Endothelial cell (in vitro differentiated cells): ENCODE measurements at regions not wholly inside any gene's neighbourhood (a gene's known extent, or its start where the extent isn't known, plus 50 kb on each side); places are given as distances from the start of the nearest gene placed in this dataset.

ENCODE experiments used
- DNase-seq: peaks from one replicate; pipeline ENCODE4 v3.0.0; 2021; ENCODE audit warnings: low spot score
- H3K27ac Mint-ChIP-seq: one replicate; pipeline ENCODE4 v1.8.0; 2021; ENCODE audit warnings: mixed read lengths, inconsistent platforms; ENCODE audit not compliant: unreplicated experiment
- H3K27me3 Mint-ChIP-seq: one replicate; pipeline ENCODE4 v1.8.0; 2021; ENCODE audit warnings: mild to moderate bottlenecking, moderate library complexity, mixed read lengths, inconsistent platforms; ENCODE audit not compliant: unreplicated experiment
- H3K36me3 Mint-ChIP-seq: one replicate; pipeline ENCODE4 v1.8.0; 2021; ENCODE audit warnings: mild to moderate bottlenecking, low read depth, mixed read lengths, inconsistent platforms; ENCODE audit not compliant: unreplicated experiment
- H3K4me1 Mint-ChIP-seq: one replicate; pipeline ENCODE4 v1.8.0; 2021; ENCODE audit warnings: mild to moderate bottlenecking, mixed read lengths, inconsistent platforms; ENCODE audit not compliant: unreplicated experiment
- H3K4me3 Mint-ChIP-seq: one replicate; pipeline ENCODE4 v1.8.0; 2021; ENCODE audit warnings: mild to moderate bottlenecking, mixed read lengths, inconsistent platforms; ENCODE audit not compliant: unreplicated experiment
- H3K9me3 Mint-ChIP-seq: one replicate; pipeline ENCODE4 v1.8.0; 2021; ENCODE audit warnings: mixed read lengths, inconsistent platforms; ENCODE audit not compliant: unreplicated experiment
- CTCF ChIP-seq: fragments of 200-600 bp; sonication (generic); IDR thresholded peaks from one replicate; pipeline ENCODE4 v1.5.0; 2021; ENCODE audit warnings: antibody characterized with exemption; ENCODE audit not compliant: unreplicated experiment

DNA sequence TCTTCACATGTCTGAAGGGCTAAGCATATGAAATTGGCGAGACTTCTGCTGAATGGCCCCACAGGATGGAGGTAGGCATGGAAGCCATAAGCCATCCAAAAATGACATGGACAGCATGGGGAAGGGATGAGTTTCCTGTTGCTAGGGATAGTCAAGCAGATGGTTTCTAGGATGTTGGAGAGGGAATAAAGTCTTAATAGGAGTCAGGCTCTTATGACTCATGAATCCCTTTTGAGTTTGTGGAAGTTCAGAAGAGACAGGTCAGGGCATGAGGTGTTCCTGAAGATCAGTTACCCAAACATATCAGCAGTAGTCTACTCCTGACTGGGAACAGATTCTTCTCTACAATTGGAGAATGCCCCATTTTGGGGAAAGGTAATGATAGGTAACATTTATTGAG lies 243.9 kb downstream of the REEP3 start:
- peaks cover 24% of the 10 kb centered on the region for H3K4me1 Mint-ChIP-seq
- no peak overlapping the region for H3K4me3 Mint-ChIP-seq
- no peaks in the 10 kb centered on the region for H3K27me3 Mint-ChIP-seq
- H3K36me3 Mint-ChIP-seq = no peaks in the 10 kb centered on the region
- TF ChIP-seq CTCF = no peak
- H3K27ac Mint-ChIP-seq = no peak overlapping the region
- no peak for DNase-seq
- no peaks in the 10 kb centered on the region for H3K9me3 Mint-ChIP-seq

- Mint-ChIP-seq H3K27ac (peak overlapping the region; percentile 78), H3K9me3 (no peaks in the 10 kb centered on the region), H3K36me3 (no peaks in the 10 kb centered on the region), H3K4me1 (peaks cover 31% of the 10 kb centered on the region), H3K27me3 (no peaks in the 10 kb centered on the region), H3K4me3 (no peak overlapping the region)
- no peak for DNase-seq
- TF ChIP-seq CTCF = no peak
Observed at GRCh38 chr10:63766745-63767137, 245.5 kb downstream of the REEP3 start.

- TF ChIP-seq CTCF = peak; percentile 52
- Mint-ChIP-seq H3K36me3 (no peaks in the 10 kb centered on the region), H3K27me3 (no peaks in the 10 kb centered on the region), H3K27ac (peak overlapping the region; percentile 78), H3K9me3 (no peaks in the 10 kb centered on the region), H3K4me1 (peaks cover 31% of the 10 kb centered on the region), H3K4me3 (no peak overlapping the region)
- no peak for DNase-seq
Observed at GRCh38 chr10:63767138-63767801, 246.1 kb downstream of the REEP3 start.

GRCh38 chr10:63769367-63769766 lies 248.2 kb downstream of the REEP3 start:
- no peaks in the 10 kb centered on the region for H3K27me3 Mint-ChIP-seq
- H3K4me1 Mint-ChIP-seq = peaks cover 31% of the 10 kb centered on the region
- no peak for TF ChIP-seq CTCF
- no peak overlapping the region for H3K4me3 Mint-ChIP-seq
- no peaks in the 10 kb centered on the region for H3K36me3 Mint-ChIP-seq
- no peak overlapping the region for H3K27ac Mint-ChIP-seq
- no peaks in the 10 kb centered on the region for H3K9me3 Mint-ChIP-seq
- no peak for DNase-seq

GRCh38 chr10:63770523-63770922 lies 249.3 kb downstream of the REEP3 start:
- H3K9me3 Mint-ChIP-seq = no peaks in the 10 kb centered on the region
- peaks cover 29% of the 10 kb centered on the region for H3K4me1 Mint-ChIP-seq
- no peaks in the 10 kb centered on the region for H3K36me3 Mint-ChIP-seq
- no peak for DNase-seq
- H3K27ac Mint-ChIP-seq = no peak overlapping the region
- no peaks in the 10 kb centered on the region for H3K27me3 Mint-ChIP-seq
- no peak overlapping the region for H3K4me3 Mint-ChIP-seq
- no peak for TF ChIP-seq CTCF
